GM21526 (cell line): ENCODE measurements at regions not wholly inside any gene's neighbourhood (a gene's known extent, or its start where the extent isn't known, plus 50 kb on each side); places are given as distances from the start of the nearest gene placed in this dataset.
A peak's percentile ranks its signal among the peaks of the same experiment; 100 is the strongest.

ENCODE experiments used
- ATAC-seq: cut with Tn5 transposase; IDR thresholded peaks from one replicate; pipeline ENCODE4 v1.9.1; 2021; ENCODE audit warnings: moderate library complexity; ENCODE audit not compliant: unreplicated experiment, low FRiP score

DNA sequence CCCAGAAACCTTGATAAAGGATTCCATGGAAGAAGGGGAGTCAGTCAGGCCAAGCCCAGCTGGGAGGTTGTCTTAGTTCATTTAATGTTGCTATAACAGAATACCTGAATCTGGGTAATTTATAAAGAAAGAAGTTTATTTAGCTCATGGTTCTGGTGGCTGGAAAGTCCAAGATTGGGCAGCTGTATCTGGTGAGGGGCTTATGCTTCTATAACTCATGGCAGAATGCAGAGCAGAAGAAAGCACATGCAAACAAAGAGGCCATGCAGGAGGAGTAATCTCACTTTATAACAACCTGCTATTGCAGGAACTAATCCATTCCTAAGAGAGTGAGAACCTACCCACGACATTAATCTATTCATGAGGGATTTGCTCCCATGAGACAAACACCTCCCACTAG lies 54.2 kb upstream of the ANKRD1 start:
- ATAC-seq = no peak

DNA sequence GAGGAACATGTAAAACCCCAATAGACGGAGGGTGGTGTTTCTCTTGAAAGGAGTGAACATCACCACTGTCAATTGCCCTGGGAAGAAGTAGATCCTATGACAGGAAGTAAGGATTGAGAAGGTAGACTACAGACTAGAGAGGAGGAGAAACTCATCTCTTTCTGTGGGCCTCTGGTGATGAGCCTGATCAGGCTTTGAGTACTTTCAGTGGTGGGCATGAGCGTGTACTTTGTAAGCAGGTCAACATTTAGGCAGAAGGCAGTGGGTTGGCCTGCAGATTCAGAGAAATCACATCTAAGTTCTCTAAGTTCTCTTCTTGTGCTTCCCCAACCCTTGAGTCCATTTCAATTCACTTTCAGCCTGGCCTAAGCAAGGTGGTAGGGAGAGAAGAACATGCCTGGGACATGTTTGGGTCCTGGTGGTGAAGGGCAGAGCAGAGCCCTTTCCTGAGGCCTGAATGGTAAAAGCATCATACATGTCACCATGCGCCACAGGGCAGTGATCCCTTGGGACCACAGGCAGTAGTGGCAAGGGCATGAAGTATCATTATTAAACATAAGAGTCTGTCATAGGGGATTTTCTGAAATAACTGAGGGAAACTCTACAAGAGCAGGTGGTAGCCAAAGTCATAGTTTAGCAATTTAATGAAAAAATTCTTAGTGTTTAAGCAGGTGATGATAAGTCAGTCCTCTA lies 56.4 kb upstream of the ANKRD1 start:
- no peak for ATAC-seq

DNA sequence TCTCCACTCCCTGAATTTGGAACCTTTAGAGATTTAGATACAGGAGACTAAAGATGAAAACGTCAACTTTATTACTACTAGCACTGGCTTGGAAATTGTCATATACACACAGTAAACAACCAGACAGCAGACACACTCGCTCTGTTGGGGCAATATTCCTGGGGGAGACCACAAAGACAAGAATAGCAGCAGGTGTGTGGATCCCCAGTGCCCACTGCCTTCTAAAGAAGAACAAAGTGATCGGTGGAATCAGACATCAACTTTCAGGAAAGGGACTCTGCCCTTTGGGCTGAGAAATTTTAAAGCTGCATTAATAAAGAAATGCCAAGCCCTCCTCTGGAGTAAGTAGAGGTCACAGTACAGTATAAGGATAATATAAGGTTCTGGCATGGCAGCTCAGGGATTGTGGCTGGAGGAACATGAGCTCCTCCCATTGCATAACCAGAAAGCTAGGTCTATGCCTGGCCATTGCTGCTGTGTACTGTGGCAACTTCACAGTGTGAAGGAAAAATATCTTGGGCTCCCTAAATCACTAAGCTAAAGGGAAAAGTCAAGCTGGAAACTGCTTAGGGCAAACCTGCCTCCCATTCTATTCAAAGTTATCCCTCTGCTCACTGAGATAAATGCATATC lies 57.1 kb upstream of the ANKRD1 start:
- no peak for ATAC-seq

DNA sequence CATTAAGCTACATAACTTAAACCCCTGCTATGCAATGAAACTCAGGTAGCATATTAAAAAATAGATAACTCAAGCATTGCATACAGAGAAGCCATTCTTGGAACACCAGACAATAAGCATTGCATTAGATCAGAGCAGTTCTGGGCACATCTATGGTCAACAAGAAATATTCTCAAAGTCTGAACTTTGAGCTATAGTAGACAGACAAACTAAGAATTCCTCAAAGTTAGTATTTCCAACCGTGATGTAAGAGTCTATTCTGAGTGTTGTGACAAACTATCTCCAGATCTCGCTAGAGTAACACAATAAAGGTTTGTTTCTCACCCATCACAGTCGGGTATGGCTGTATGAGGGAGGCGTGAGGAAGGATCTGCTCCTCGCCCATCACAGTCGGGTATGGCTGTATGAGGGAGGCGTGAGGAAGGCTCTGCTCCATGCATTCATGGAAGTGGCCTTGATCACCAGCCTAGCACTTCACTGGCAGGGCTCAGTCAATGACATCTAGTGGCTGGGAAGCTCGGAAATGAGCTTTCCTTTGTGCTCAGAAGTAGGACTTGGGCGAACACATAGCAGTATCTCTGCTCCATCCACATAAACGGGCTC lies 61.6 kb upstream of the ANKRD1 start:
- ATAC-seq = no peak

DNA sequence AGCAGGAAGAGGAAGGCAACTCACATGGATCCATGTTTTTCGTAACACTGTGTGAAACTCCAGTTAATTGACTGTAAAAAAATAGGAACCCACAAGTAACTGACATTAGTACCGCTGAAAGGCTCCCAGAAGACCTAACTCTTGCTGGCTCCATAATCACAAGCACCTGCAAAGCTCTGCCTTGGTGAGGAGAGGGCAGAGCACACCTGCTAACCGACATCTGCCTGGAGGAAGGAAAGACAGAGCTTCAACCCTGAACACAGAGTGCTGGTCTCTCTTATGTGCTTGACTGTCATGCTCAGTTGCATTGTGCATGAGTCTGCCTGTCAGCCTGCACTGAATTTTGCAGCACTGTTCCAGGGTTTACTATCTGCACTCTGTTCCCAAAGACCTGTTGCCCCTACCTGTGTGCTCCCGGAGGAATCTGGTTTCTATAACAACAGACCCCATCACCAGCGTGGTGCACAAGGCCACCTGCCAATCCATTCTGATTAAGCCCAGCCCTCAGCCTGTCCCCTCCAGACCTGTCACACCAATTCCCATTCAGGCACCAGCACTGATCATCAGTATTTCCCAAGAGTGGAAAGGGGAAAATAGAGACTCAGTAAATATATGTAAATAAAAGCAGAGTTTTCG lies 63.1 kb upstream of the ANKRD1 start:
- no peak for ATAC-seq

DNA sequence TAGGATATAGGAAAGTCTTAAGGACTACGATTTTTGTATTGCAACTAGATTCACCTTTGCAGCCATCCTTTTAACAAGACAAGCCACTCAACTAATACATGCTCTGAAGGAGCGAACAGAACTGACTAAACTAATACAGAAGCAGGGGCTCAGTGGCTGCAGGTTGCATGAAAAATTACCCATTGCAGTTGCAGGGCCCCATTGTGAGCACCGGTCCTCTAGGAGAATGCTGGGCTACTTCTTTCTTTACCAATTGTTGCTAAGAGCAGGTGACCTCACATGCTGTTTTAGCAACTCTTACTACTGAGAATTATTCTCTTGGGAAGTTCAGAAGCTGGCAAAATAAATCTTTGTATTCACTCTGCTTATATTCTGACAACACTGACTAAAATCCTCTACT lies 64.0 kb upstream of the ANKRD1 start:
- no peak for ATAC-seq

DNA sequence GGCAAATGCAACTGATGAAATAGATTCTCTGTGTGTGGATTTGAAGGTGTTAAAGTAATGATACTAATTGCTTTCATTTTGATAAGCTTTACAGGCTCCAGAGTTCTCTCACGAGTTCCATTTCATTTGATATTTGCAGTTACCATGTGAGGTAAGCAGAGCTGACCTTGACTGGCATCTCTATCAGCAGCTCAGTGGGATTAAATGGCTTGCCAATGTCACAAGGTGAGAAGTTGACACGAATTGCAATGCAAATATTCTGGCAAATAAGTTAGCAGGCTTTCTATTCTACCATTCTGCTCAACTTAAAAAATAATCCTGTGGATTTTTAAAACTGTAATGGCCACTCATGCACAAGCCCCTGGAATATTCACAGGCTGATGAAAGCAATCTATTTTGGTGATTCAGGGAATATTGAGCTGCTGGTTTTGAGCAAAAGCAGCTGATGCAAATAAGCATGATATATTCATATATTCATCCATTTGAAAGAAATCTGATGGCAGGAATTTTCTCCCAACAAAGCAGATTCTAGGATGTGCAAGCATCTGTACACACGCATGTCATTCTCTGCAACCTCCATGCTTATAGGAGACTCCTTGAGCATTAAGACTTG lies 64.5 kb upstream of the ANKRD1 start:
- no peak for ATAC-seq

DNA sequence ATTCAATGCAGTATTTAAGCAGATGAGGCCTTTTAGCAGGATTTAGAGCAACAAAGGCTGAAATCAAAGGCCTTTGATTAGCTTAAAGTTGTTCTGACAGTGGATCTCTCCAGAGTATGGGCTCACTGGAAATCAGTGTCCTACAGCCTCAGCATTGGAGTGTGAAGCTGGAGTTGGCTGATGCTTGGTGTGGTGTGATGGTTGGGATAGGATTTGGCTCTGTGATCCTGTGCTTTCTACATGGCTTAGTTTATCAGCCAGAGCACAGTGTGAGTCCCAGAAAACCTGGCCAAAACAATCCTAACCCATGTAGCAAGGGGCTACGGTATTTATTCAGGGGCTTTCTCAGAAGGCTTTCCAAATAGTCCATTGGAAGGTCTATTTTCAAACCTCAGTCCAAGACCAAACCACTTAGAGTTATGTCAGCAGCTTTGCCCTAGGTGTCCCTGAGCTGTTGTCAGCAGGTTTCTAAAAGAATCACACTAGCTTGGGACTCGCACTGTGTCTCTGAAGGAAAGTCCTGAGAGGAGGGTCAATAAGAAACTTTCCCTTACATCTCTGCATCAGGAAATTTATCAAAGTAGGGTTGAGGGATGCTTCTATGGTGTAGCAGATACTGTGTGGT lies 65.4 kb upstream of the ANKRD1 start:
- no peak for ATAC-seq

DNA sequence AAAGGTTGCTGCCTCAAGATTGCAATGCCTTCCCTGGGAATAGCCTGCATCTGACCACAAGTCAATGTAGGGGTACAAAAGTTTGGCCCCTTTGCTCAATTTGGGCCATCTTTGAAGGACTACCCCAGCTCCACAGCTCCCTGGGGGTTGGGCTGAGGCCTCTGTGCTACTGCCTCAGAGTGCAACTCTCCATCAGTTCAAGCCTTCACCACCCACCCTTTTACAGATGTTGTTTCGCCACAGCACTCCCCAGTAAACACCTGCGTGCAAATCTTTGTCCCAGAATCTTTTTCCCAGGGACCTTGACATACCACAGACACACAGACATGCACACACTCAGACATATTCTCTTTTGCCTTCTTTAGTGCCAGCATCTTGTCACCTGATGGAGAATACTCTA lies 66.0 kb upstream of the ANKRD1 start:
- ATAC-seq = no peak

DNA sequence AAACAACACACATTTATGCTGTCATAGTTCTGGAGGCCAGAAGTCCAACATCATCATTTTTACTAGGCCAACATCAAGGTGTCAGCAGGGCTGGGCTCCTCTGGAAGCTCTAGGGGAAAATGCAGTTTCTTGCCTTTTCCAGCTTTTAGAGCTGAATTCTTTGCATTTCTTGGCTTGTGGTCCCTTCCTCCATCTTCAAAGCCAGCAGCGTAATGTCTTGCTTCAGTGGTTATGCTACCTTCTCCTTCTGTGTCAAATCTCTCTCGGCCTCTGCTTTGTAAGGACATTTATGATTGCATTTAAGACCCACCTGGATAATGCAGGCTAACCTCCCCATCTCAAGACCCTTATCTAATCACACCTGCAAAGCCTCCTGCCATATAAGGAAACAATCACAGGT lies 66.5 kb upstream of the ANKRD1 start:
- no peak for ATAC-seq

DNA sequence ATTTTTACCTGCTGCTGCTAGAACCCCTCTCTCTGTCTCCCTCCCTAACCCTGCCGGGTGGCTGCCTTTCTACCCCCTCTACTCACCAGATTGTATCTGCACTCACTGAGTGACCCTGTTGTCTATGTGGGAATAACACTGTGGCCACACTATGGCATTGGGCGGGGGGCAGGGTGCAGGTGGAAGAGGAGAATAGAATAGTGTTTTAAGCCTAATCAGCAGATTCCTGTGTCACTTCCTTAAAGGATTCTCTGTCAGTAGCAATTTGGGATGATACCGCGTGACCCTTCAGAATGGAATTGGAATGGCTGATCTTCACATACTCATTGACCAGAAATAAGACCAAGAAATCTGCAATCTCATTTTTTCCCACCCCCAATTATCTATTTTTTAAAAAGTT lies 67.1 kb upstream of the ANKRD1 start:
- ATAC-seq = no peak

DNA sequence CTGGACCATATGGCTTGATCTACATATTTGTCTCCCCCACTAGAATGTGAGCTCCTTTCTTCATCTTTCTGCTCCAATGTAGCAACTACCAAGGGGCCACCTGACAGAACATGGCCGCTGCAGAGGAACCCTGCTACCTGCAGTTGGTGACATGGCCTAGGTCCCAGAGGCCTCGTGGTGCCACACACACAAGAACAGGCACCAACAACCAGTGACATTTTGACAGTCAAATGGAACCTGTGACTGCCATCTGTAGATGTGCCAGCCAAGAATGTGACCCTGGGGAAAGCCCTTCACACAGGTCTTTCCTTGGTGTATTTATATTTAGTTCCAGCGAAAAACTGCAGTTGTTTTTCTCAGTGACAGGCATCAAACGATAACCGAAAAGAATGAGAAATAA lies 67.9 kb upstream of the ANKRD1 start:
- ATAC-seq = no peak

DNA sequence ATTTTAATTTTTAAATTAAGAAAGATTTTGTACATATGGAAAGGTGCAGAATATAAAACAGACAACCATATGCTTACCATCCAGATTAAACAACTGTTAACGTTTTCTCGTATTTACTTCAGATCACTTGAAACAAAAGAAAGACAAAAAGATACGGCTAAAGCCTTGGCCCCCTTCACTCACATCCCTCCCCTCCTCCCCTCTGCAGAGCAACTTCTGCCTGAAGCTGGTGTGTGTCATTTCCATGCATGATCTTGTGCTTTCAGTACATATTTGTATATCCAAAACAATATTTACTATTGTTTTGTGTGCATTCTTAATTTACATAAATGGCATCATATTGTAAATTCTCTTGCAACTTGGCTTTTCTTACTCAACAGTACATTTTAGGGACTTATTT lies 68.5 kb upstream of the ANKRD1 start:
- ATAC-seq = no peak

DNA sequence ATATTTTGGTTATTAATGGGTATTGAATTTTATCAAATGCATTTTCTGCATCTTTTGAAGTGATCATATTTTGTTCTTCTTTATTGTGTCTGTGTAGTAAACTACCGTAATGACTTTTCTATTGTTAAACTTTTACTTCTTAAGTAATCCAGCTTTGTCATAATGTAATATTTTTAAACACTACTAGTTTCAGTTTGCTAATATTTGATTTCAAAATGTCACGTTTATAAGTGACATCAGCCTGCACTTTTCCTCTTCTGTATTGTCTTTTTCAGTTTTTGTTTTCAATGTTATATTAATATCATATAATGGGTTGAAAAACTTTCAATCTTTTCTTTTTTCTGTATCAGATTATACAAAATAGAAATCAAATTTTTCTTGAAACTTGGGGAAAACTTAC lies 71.6 kb upstream of the ANKRD1 start:
- ATAC-seq = no peak

DNA sequence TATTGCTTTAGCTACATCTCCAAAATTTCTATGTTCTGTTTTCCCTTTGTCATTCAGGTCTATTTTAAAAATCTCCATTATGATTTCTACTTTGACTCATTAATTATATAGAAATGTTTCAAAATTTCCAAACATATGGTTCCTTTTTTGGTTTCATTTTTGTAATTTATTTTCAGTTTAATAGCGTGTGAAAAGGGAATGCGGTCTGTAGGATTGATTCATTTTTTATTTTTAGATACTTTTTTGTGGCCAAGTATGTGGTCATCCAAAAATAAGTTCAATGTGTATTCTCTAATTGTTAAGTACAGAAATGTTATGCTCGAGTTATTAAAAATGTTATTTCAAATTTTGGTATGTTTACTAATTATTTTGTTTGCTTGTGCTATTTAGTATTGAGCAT lies 72.5 kb upstream of the ANKRD1 start:
- ATAC-seq = no peak

DNA sequence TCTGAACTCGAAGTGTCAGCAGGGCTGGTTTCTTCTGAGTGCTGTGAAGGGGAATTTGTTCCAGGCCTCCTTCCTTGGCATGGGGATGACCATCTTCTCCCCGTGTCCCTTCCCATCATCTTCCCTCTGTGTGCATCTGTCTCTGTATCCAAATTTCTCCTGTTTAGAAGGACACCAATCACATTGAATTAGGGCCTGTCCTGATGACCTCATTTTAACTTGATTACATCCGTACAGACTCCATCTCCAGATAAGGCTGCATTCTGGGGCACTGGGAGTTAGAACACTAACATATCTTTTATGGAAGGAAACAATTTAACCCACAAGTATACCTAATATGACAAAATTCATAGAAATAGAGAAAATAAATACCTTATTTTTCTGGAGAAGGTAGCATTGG lies 76.8 kb upstream of the ANKRD1 start:
- ATAC-seq = no peak

DNA sequence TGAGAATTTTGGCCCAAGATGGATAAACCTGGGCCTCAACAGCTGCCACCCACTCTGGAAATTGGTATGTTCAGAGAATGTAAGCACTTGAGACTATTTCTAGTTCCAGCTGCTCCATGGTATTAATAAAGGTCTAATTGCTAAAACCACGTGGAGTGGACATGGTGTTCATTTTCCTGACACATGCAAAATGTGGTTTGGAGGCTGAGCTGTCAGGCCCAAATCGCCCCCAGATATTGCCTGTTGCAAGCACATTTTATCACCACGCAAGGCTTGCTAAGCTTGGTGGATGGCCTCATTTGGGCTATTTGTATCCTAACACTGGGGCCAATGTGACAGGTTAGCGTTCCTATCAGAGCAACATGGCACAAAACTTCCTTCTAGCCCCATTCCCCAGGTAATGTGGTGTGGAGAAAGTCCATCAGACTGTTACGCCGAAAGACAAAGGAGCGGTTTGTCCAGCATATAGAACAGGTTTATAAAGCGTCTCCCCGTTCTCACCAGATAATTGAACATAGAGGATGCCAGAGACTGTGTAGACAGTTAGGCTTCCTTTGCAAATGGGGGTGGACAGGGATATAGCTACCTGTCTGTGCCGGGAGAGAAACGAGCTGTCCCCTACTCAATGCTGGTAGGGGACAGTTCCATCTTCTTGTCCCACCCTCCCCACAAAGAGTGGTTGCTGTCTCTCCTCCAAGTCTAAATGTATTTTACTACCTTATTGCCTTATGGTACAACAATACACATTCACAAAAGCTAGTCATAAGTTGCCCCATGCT lies 78.0 kb upstream of the ANKRD1 start:
- no peak for ATAC-seq

DNA sequence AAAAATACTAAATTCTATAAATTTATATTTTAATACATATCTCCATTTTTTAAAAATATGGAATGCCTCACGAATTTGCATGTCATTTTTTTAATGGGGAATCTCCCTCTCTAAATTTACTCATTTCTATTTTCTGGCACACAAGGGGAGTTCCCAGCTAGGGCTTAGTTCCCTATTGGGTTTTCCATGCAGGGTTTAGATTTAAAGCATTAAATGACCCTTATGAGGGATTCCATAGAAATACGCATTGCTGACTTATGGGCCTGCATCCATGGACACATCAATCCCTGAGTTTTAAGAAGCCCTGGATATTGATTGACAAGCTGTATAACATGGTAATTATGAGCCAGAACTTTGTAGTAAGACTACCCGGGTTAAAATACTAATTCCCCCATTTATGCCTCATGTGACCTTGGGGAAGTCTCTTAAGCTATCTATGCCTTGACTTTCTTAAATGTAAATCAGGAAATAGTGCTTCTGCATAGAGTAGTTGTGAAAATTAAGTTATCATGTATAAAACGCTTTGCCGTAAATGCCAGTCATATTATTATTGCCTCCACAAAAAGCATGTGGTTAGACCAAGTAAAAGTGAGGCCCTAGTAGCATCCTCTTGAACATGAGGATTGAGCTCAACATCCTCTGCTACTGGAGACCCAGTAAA lies 78.8 kb upstream of the ANKRD1 start:
- peak; percentile 43 for ATAC-seq

DNA sequence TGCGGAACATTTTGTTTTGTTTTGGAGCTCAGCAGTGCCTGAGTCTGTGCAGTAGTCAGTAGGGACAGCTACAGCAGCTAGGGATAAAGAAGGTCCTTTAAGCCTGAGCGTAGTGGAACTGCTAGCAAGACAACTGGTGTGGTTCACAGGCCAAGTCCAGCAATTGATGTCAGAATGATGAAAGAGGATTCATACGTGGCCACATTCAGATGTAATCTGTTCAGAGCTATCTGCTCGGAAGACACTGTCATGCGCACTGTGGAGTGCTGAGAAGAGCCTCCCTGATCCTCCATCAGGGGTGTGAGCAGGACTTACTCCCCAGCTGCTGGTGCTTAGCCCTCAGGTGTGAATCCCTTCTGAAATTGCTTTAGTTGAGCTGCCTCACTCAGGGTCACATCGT lies 79.6 kb upstream of the ANKRD1 start:
- no peak for ATAC-seq

DNA sequence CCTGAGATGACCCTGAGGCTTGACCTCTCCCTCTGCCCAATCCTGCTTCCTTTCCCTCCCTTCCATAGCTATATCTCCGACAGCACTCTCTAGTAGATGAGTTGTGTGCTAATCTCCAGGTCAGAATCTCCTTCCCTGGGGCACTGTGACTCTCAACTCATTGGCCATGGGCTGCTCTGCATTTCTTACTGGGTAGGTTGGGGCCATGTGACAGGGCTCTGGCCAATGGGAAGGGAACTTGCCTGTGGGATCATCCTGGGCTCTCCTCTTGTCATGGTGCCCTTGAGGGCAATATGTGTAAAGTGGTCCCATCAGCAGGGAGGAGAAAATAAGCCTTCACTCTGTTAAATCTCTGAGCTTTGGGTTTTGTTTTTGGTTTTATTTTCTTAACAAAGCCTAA lies 80.1 kb upstream of the ANKRD1 start:
- ATAC-seq = no peak
